ENCODE measurements at regions not wholly inside any gene's neighbourhood (a gene's known extent, or its start where the extent isn't known, plus 50 kb on each side); places are given as distances from the start of the nearest gene placed in this dataset.

DNA sequence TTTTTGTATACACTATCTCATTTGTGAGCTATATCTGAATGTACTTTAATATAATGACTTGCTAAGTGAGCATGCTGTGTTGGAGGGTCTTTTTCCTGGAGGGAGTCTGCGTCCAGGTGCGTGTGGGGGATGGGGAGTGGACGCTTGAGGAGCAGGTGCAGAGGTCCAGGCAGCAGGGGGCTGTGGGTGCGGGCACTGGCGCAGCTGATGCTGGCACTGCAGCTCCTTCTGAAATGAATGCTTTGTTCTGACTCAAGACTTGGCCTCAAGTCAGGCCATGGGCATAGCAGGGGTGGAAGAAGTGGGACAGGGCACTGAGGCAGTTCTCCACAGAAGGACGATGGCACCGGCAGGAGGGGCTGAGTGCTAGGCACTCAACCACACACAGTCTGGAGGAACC, 165.7 kb upstream of the IRX1 start (continued):
- TF ChIP-seq, protein P1, sequence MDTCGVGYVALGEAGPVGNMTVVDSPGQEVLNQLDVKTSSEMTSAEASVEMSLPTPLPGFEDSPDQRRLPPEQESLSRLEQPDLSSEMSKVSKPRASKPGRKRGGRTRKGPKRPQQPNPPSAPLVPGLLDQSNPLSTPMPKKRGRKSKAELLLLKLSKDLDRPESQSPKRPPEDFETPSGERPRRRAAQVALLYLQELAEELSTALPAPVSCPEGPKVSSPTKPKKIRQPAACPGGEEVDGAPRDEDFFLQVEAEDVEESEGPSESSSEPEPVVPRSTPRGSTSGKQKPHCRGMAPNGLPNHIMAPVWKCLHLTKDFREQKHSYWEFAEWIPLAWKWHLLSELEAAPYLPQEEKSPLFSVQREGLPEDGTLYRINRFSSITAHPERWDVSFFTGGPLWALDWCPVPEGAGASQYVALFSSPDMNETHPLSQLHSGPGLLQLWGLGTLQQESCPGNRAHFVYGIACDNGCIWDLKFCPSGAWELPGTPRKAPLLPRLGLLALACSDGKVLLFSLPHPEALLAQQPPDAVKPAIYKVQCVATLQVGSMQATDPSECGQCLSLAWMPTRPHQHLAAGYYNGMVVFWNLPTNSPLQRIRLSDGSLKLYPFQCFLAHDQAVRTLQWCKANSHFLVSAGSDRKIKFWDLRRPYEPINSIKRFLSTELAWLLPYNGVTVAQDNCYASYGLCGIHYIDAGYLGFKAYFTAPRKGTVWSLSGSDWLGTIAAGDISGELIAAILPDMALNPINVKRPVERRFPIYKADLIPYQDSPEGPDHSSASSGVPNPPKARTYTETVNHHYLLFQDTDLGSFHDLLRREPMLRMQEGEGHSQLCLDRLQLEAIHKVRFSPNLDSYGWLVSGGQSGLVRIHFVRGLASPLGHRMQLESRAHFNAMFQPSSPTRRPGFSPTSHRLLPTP (IDR thresholded peaks at IDR 0.05; ENCODE audit: borderline replicate concordance, extremely low read depth, insufficient read length): no peak
- no peak for TF ChIP-seq NUFIP1 (IDR thresholded peaks at IDR 0.05; ENCODE audit: partially characterized antibody)
- TF ChIP-seq ZKSCAN1 (IDR thresholded peaks at IDR 0.05; ENCODE audit: low read depth, low read length): no peak
- TF ChIP-seq ZNF316 (IDR thresholded peaks at IDR 0.05): no peak
- no peak for TF ChIP-seq SP2 (IDR thresholded peaks at IDR 0.05; ENCODE audit: extremely low read depth, low read depth, low read length, poor library complexity, severe bottlenecking)
- TF ChIP-seq PHTF2 (CRISPR knock-in tag; IDR thresholded peaks at IDR 0.05): no peak
- no peak for TF ChIP-seq HMG20A (CRISPR knock-in tag; conservative IDR thresholded peaks at IDR 0.05)
- TF ChIP-seq, protein P2, sequence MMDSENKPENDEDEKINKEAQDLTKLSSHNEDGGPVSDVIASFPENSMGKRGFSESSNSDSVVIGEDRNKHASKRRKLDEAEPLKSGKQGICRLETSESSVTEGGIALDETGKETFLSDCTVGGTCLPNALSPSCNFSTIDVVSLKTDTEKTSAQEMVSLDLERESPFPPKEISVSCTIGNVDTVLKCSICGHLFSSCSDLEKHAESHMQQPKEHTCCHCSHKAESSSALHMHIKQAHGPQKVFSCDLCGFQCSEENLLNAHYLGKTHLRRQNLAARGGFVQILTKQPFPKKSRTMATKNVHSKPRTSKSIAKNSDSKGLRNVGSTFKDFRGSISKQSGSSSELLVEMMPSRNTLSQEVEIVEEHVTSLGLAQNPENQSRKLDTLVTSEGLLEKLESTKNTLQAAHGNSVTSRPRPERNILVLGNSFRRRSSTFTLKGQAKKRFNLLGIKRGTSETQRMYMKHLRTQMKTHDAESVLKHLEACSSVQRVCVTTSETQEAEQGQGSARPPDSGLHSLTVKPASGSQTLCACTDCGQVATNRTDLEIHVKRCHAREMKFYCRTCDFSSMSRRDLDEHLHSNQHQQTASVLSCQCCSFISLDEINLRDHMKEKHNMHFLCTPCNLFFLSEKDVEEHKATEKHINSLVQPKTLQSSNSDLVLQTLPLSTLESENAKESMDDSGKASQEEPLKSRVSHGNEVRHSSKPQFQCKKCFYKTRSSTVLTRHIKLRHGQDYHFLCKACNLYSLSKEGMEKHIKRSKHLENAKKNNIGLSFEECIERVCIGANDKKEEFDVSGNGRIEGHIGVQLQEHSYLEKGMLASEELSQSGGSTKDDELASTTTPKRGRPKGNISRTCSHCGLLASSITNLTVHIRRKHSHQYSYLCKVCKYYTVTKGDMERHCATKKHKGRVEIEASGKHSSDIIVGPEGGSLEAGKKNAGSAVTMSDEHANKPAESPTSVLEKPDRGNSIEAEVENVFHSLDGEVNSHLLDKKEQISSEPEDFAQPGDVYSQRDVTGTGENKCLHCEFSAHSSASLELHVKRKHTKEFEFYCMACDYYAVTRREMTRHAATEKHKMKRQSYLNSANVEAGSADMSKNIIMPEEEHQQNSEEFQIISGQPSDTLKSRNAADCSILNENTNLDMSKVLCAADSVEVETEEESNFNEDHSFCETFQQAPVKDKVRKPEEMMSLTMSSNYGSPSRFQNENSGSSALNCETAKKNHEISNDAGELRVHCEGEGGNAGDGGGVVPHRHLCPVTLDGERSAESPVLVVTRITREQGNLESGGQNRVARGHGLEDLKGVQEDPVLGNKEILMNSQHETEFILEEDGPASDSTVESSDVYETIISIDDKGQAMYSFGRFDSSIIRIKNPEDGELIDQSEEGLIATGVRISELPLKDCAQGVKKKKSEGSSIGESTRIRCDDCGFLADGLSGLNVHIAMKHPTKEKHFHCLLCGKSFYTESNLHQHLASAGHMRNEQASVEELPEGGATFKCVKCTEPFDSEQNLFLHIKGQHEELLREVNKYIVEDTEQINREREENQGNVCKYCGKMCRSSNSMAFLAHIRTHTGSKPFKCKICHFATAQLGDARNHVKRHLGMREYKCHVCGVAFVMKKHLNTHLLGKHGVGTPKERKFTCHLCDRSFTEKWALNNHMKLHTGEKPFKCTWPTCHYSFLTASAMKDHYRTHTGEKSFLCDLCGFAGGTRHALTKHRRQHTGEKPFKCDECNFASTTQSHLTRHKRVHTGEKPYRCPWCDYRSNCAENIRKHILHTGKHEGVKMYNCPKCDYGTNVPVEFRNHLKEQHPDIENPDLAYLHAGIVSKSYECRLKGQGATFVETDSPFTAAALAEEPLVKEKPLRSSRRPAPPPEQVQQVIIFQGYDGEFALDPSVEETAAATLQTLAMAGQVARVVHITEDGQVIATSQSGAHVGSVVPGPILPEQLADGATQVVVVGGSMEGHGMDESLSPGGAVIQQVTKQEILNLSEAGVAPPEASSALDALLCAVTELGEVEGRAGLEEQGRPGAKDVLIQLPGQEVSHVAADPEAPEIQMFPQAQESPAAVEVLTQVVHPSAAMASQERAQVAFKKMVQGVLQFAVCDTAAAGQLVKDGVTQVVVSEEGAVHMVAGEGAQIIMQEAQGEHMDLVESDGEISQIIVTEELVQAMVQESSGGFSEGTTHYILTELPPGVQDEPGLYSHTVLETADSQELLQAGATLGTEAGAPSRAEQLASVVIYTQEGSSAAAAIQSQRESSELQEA (IDR thresholded peaks at IDR 0.05; ENCODE audit: low read depth): no peak
- TF ChIP-seq, protein P3, sequence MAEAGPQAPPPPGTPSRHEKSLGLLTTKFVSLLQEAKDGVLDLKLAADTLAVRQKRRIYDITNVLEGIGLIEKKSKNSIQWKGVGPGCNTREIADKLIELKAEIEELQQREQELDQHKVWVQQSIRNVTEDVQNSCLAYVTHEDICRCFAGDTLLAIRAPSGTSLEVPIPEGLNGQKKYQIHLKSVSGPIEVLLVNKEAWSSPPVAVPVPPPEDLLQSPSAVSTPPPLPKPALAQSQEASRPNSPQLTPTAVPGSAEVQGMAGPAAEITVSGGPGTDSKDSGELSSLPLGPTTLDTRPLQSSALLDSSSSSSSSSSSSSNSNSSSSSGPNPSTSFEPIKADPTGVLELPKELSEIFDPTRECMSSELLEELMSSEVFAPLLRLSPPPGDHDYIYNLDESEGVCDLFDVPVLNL (CRISPR knock-in tag; IDR thresholded peaks at IDR 0.05; ENCODE audit: low read depth): no peak
- TF ChIP-seq, protein P4, sequence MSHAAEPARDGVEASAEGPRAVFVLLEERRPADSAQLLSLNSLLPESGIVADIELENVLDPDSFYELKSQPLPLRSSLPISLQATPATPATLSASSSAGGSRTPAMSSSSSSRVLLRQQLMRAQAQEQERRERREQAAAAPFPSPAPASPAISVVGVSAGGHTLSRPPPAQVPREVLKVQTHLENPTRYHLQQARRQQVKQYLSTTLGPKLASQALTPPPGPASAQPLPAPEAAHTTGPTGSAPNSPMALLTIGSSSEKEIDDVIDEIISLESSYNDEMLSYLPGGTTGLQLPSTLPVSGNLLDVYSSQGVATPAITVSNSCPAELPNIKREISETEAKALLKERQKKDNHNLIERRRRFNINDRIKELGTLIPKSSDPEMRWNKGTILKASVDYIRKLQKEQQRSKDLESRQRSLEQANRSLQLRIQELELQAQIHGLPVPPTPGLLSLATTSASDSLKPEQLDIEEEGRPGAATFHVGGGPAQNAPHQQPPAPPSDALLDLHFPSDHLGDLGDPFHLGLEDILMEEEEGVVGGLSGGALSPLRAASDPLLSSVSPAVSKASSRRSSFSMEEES (CRISPR knock-in tag; IDR thresholded peaks at IDR 0.05): no peak
